GM12872 (cell line): ENCODE measurements at regions not wholly inside any gene's neighbourhood (a gene's known extent, or its start where the extent isn't known, plus 50 kb on each side); places are given as distances from the start of the nearest gene placed in this dataset.

Source experiments
- TF ChIP-seq, protein P1 (sequence below): IDR thresholded peaks from 3 replicates; pipeline ENCODE4 v1.5.1; 2011; ENCODE audit warnings: low read depth, mild to moderate bottlenecking, low read length, moderate library complexity; ENCODE audit not compliant: insufficient read depth

DNA sequence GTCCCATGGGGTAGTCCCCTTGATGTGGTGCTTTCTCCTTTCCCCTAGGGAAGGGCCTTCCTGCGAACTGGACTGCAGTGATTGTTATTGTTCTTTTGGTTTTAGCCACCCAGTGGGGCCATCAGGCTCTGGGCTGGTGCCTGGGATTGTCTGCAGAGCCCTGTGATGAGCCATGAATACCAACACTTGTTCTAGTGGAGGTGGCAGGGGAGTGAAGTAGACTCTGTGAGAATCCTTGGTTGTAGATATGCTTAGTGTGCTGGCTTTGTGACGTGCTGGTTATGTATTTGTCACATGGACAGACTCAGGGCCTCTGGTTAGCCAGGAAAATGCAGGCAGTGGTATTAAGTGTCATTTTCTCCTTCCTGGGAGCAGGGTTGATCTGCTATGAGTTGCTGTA lies 51.8 kb upstream of the NDUFB4 start:
- TF ChIP-seq, protein P1, sequence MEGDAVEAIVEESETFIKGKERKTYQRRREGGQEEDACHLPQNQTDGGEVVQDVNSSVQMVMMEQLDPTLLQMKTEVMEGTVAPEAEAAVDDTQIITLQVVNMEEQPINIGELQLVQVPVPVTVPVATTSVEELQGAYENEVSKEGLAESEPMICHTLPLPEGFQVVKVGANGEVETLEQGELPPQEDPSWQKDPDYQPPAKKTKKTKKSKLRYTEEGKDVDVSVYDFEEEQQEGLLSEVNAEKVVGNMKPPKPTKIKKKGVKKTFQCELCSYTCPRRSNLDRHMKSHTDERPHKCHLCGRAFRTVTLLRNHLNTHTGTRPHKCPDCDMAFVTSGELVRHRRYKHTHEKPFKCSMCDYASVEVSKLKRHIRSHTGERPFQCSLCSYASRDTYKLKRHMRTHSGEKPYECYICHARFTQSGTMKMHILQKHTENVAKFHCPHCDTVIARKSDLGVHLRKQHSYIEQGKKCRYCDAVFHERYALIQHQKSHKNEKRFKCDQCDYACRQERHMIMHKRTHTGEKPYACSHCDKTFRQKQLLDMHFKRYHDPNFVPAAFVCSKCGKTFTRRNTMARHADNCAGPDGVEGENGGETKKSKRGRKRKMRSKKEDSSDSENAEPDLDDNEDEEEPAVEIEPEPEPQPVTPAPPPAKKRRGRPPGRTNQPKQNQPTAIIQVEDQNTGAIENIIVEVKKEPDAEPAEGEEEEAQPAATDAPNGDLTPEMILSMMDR = no peak

DNA sequence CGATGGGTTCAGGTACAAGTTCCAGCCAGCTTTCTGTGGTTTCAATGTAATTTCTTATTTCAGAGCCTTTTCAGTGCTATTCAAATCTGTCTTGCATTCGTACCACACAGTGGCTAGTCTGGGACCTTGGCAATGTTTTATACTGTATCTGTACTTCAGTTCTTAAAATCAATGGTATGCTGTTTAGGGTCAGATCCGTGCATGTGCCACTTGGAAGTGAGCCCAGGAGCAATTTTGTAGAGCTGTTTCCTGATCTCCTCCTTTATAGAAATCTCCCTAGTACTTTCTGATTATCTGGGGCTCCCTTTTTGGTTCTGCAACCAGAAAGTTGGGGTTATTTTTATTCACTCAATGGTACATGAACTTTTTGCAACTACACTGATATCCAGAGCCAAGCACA lies 59.5 kb upstream of the NDUFB4 start:
- TF ChIP-seq, protein P1 = no peak

DNA sequence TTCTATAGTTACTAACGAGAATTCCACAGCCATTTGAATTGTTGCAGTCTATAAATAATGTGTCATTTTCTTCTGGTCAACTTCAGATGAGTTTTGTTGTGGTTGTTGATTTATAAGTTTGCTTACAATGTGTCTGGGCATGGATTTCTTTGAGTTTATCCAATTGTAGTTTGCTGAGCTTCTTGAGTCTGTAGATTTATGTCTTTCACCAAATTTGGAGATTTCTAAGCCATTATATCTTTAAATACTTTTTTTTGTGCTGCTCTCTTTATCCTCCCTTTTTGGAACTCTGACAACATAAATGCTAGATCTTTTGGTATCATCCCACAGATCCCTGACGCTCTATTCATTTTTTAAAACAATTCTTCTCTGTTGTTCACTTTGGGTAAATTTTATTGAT lies 63.2 kb upstream of the NDUFB4 start:
- TF ChIP-seq, protein P1 = no peak

DNA sequence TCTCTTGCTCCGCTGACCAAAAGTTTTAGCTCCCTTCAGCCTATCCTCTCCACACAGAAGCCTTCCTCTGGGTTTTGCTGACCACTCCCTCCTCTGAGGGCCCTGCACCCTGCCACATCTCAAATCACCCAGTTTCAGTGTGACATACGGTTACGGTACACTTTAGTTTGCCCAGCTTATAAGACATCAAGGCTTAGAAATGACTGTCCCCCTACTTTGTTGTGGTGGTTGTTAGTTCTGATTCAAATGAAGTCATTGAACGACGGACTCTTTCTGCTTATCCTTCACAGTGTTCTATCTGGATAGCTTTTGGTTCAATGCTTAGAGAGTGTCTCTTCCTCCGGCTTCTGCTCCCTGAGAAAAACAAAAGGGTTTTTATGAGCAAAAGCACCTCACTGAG lies 68.0 kb upstream of the NDUFB4 start:
- TF ChIP-seq, protein P1 = no peak

DNA sequence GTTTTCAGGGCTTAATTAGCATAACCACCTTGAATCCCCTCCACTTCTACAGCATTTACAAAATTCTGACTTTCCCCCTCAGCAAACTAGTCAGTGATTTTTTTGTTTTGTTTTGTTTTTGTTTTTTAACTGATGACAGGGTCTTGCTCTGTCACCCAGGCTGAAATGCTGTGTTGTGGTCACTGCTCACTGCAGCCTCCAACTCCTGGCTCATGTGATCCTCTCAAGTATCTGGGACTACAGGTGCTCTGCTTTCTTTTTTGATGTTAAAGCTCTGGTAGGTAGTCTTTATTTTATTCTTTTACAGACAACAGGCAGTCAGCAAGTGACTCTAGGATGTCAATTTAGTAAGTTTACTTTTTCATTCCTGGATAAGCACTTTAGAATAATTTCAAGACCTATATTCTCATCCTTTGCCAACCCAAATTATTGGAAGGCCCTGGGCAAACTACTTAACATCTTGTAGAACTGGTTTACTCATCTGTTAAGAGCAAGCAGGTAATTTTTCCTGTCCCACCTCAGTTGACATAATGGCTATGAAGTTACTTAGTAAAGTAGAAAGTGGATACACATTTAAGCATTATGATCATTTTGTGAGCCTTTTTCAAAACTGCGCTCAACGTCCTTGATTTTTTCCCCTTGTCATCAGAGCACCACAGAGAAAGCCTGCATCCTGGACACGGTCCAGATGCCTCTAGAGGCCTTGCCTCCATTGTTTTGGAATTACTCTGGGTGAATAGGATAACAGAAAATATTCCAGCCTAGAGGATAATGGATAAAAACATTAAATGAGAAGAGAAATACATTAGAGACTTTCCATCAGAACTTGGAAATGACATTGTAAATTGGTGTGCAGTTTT lies 69.9 kb upstream of the NDUFB4 start:
- TF ChIP-seq, protein P1 = no peak

DNA sequence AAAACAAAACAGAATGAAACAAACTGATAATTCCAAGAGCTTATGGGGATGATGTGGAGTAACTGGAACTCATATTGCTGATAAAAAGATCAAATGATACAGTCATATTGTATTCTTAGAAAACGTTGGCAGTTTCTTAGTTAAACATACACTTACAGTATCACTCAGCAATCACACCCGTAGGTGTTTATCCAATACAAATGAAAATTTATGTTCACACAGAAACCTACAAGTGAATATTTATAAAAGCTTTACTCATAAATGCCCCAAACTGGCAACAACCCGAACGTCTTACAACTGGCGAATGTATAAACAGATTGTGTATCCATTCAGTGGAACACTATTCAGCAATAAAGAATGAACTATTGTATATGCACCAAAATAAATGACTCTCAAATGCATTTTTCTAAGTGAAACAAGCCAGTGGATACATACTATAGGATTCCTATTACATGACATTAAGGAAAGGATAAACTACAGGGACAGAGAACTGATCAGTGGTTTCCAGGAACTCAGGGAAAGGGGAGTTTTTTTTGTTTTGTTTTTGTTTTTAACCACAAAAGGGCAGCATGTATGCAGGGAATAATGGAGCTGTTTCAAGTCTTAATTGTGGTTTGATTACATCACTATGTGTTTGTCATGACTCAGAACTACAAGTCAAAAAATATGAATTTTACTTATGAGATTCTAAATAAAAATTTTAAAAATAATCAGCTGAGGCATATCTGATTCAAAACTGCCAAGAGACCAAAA lies 71.8 kb upstream of the NDUFB4 start:
- TF ChIP-seq, protein P1 = no peak

DNA sequence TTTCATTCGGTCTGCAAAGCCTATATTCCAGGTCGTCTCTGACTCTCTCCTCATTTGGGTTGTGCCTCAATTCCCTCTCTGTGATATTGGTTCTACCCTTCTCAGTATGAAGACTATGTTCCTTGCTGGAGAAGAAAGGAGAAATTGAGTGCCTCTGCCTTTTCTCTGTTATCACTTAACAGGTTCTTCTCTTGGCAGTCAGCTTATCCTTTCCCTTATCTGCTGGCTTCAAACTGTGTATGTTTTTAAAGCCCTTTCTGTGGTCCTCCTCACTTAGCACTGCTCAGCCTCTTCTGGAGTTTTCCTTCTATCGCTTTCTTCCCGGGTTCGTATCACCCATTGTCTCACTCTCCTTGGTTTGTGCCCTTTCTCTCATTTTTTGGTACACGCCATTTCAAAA lies 65.3 kb upstream of the FSTL1 start:
- TF ChIP-seq, protein P1 = no peak
